ENCODE measurements at regions not wholly inside any gene's neighbourhood (a gene's known extent, or its start where the extent isn't known, plus 50 kb on each side); places are given as distances from the start of the nearest gene placed in this dataset.

DNA sequence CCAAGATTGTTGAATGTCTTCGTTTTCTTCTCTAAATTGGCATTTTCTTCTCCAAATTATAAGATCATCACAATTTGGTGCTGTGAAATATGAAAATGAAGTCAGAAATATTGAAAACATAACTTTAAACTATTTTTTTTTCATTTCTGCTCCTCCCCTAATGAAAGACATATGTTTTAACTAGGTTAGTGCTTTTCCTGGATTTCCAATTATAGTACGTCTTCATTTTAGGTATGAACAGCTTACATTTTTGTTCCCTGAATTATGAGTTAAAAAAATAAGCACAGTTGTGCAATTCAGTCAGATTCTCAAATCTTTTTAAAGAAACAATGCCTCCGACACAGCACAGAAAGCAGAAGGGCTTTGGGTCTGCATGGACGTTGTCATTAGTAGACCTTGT lies 83.5 kb upstream of the CFAP20DC start:
- no peak for DNase-seq (ENCODE audit: low spot score)

DNA sequence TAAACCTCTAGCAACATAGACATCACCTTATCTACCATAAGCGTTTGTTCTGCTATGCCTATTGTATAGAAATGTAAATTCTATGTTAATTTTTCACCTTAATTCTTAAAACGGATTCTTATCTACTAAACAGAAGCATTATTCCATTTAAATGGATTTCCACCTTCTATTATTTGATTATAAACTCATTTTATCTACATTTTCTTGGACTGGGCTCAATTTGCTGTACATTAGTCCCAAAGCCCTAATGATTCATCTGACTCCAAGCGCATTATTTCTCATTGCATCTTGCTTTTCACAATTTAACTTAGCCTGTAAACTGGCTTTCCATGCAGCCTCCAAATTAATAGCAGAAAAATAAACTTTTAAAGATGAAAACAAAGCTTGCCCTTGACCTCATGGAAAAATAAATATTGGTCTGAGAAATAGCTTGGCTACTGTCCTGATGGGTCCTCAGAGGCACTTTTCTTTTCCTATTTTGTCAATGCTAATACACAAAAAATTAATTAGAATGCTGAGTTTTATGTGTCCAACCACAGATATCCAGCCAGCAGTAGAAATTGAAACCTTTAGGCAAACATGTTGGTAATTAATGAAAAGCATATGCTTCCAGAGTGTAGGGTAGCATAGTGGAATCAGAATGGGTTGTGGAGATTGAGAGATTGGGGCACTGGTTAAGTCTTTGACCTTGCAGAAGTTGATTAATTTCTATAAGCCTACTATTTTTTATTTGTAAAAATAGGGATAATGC lies 81.4 kb upstream of the CFAP20DC start:
- DNase-seq (ENCODE audit: low spot score): no peak

DNA sequence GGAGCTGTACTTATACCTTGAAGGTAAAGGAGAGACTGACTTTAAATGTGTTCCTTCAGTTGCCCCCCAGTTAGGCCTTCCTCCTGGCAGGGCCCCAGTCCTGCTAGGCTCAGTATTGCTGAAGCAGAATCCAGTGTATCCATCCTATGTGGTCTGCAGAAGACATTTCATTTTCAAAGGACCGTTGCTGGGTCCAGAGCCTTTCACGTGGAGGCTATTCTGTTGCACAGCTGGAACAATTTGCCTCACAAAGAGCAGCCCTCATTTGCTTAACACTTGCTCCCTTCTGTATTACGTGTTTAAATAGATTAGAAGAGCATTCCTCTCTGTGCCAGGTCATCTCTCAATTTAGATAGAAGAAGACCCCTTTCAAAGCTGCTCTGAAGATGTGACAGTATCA lies 78.9 kb upstream of the CFAP20DC start:
- DNase-seq (ENCODE audit: low spot score): no peak

DNA sequence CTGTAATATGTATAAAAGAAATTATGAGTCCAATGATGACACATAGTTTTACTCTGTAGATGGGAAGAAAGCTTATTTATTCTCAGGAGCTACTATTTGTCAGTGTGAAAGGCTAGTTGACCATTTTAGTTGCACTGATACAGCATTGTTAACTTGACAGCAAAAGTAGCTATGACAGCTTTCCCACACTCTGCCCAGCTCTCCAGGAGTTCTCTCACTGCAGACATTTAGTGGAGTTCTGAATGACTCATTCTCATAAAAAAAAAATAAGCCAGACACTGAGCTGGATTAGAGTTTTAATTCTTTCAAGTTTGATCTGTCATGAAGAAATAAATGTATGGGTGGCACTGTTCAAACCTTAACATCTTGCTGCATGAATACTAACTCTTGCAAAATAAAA lies 77.2 kb upstream of the CFAP20DC start:
- DNase-seq (ENCODE audit: low spot score): no peak

DNA sequence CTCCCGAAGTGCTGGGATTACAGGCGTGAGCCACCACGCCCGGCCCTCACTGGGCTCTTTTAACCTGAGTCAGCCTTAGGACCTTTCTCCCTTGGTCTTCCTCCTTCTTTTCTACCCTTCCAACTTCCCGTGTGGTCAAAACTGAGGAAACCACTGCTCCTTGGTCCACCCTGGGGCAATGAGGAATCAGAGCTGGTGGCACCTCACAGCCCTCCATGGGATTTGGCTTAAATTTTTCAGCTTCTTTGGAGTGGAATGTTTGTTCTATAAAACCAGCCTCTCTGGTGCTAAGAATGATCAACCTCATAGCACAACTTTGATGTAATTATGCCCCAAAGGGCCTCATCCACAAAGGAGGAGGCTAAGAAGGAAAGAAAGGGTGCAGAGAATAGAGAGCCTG lies 76.6 kb upstream of the CFAP20DC start:
- DNase-seq (ENCODE audit: low spot score): no peak

DNA sequence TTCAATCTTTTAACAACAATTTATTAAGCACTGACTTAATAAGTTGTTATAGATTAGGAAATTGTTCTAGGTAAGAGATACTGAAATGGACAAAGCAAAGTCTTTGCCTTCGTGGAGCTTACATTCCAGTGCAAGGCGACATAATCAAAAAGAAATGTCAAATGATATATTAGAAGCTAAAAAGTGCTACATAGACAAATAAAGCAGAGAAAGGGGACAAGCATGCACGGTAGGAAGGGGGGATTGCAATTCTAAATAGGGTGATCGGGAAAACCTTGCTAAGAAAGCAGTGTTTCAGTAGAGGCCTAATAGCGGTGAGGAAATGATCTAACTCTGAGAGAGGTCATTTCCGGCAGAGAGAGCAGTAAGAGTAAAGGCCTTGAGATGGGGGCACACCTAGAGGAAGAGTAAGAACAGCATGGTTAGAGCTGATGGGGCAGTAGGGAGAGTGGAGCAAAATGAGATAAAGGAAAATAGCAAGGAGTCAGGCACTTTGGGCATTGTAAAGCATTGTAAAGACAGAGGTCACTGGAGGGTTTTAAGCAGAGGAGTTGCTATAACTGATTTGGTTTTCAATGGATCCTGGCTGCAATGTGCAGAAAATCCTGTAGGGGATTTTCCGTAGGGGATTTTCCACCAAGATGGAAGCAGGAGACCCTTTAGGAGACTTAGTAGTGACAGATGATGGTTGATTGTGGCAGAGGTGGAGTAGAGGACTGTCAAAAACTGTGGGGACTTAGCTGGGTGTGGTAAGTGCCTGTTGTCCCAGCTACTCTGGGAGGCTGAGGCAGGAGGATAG lies 71.7 kb upstream of the CFAP20DC start:
- DNase-seq (ENCODE audit: low spot score): no peak

DNA sequence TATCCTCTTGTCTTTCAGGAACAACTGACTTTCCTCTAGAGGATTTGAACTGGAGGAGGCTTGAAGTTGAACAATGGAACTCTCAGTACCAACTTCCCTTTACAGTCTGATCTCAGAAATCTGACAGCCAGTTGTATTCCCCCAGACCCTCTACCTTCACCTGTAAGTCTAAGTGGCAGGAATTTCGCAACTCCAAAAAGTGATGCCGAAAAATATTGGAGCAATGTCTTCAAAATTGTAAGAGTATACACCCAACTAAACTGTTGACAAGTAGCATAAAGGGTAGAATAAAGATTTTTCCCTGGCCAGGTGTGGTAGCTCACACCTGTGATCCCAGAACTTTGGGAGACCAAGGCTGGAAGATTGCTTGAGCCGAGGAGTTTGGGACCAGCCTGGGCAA lies 69.1 kb upstream of the CFAP20DC start:
- no peak for DNase-seq (ENCODE audit: low spot score)

DNA sequence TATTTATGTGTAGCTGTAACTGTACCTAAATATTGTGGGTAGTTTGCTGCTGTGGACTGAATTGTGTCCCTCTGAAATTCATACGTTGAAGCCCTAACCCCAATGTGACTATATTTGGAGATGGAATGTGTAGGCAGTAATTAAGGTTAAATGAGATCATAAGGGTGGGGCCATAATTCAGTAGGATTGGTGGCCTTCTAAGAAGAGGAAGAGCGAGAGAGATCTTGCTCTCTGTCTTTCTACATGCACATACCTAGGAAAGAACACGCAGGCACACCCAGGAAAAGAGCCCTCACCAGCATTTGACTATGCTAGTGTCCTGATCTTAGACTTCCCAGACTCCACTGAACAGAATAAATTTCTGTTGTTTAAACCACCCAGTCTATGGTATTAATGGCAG lies 67.6 kb upstream of the CFAP20DC start:
- DNase-seq (ENCODE audit: low spot score): no peak

DNA sequence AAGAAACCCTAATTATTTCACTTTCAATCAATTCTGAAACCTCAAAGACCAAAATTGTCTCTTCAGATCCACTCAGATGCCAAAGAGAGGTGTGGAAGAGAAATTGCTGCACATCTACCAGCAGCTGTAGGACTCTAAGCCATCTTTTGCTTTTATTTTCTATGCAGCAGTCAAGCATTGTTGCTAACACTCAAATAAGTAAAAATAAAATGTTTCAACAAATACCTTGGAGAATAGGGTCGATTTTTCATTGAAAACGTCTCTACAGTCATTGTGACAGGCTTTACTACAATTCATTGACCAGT lies 66.4 kb upstream of the CFAP20DC start:
- no peak for DNase-seq (ENCODE audit: low spot score)

DNA sequence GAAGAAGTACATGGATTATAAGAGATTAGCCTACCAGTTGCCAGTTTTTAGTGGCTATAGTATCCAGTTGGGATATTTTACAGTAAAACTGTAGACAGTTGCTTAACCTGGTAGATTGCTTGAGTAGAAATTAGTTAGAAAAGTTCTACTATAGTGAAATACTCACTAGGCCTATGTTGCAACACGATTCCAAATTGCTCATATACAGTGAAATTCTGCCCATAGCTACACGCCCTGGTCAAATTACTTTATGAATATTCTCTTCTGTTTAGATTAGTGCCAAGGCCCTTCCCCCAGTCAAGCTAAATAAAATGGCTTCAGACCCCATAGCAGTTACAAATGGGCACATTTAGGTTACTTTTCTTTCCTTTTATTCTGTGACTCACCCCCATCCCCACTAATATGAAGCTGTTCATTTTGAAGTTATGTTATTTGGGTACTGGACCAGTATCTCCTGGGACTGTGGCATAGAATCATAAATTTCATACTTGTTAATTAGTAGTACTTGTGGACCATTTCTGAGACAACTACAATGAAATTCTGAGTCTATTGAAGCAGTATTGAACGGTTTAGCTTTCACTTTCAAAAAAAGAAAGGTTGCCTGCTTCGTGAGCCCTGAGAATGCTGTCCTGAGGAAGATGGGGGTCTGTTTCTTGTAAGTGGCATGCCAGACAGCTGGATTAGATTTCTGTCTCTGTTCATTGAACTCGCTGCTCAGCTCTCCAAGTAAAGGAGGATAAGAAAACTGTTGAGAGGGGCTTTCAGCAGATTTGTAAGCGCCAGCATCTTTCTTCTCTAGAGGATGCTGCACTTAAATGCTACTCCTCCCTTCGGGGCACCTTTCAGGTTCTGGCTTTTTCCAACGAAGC lies 65.8 kb upstream of the CFAP20DC start:
- no peak for DNase-seq (ENCODE audit: low spot score)

DNA sequence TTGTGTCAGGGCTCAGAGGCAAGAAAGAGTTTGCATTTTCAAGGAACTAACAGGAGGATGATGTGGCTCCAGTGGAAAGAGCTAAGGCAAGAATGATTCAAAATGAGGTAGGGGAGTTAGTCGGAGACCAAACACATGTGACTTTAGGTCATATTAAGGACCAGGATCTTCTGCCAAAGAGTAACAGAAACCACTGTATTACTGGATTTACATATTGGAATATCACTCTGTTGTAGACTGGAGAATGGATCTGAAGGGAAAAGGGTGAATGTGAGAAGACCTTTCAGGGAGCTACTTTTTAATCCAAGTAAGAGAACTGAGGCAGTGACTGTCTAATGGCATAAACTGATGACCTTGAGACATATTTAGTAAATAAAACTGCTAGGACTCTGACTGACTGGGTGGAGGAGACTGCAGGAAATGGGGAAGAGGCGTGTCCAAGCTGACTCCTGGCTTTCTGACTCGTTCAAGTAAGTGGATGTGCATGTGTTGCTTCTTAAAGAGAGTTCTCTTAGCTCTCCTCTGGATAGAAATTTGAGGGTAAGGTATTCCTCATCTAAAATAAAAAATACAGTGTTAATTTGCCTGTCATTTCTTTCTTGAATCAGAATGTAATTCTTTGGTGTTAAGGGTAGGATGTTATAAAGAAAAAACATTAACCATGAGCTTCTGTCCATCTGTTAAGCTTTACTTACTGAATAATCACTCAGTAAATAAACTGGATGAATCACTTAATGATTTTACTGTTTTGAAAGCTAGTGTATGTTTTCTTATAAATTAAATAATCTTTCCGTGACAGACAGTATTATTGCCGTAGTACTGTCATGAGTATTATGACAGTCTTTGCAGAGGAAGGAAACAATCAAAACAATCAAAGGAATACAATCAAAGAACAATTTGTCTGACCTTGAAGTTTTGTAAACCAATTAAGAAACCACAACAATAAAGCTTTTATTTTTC lies 58.3 kb upstream of the CFAP20DC start:
- DNase-seq (ENCODE audit: low spot score): no peak

DNA sequence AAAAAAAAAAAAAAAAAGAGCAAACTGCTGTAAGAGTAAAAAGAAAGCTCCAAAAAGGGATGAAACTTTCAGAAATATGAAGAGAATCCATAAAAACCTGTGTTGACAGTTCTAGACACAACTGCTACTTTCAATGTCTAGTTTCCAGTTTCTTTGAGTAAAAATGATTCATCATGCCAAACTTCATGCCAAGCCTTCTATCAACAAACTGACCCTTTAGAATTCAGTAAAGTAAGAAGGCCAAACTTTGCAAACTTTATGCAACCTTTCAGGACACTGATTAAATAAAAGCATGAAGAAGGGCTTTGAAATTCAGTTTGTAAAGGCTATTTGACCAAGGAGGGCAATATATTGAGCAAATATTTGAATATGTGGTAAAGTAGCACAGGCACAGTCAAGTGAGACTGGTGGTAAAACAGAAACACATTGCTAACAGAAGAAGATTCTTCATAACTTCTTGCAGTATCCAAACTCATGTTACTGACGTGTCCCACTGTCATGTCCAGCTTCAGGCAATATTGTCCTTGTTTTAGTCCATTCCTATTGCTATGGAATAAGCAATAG lies 56.3 kb upstream of the CFAP20DC start:
- no peak for DNase-seq (ENCODE audit: low spot score)

DNA sequence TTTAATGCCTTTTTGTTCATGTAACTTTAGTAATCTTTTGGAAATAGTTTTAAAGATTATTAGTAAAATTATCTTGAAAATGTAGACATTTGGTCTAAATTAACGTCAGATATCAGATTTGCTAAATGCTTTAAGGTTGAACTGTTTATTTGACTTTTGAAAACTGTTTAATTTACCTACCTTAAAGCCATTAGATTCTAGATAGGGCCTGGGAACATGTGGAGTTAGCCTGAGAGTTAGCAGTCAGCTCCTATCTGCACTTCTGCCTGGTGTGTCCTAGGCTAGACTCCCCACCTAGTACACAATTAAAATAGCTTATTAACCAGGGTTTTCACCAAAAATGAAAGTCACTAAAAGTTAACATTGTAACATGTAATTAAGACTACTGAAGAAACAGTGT lies 53.7 kb upstream of the CFAP20DC start:
- DNase-seq (ENCODE audit: low spot score): no peak

DNA sequence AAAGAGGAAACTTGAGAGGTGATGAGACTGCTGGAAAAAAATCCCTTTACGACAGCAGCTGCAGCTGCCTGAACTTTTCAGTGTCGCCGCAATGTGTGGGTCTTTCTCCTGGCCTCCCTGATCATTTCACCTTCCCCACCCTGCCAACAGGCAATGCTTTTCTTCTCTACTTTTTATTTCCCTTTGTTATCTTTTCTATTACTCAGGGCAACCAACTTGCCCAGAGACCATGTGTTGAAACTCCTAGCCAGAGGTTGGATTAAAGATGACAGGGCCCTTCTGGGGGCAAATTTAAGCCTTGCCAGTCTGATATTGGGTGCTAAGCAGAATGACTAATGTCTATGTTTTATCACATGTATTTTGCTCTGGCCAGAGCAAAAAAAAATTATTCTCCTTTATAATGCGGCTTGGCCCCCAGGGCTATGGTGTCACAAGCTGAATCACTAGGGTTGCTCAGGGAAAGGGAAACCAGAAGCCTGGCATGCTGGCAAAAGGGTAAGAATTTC lies 51.5 kb upstream of the CFAP20DC start:
- no peak for DNase-seq (ENCODE audit: low spot score)

Data from CD4-positive, alpha-beta T cell treated with Interleukin-6 at 100 ng/mL for 8 hours (primary cell).